ENCODE measurements at regions not wholly inside any gene's neighbourhood (a gene's known extent, or its start where the extent isn't known, plus 50 kb on each side); places are given as distances from the start of the nearest gene placed in this dataset.

DNA sequence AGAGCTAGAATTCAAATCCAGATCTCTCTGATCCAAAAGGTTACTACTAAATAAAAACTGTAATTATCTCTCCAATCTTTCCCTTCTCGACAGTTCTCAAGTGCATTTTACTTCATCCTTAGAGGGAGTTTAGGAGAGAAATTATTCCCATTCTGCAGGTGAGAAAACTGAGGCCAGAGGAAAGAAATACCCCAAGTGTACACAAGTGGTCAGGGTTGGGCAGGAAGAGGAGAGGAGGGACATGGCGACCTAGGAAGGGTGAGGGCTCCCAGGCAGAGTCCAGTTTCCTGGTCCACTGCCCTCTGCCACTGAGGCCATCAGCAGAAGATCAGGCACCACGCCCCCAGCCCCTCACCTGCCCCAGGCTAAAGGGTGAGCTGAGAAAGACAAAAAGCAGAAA, 127.1 kb upstream of the RUNX3 start:
- TF ChIP-seq, protein P1, sequence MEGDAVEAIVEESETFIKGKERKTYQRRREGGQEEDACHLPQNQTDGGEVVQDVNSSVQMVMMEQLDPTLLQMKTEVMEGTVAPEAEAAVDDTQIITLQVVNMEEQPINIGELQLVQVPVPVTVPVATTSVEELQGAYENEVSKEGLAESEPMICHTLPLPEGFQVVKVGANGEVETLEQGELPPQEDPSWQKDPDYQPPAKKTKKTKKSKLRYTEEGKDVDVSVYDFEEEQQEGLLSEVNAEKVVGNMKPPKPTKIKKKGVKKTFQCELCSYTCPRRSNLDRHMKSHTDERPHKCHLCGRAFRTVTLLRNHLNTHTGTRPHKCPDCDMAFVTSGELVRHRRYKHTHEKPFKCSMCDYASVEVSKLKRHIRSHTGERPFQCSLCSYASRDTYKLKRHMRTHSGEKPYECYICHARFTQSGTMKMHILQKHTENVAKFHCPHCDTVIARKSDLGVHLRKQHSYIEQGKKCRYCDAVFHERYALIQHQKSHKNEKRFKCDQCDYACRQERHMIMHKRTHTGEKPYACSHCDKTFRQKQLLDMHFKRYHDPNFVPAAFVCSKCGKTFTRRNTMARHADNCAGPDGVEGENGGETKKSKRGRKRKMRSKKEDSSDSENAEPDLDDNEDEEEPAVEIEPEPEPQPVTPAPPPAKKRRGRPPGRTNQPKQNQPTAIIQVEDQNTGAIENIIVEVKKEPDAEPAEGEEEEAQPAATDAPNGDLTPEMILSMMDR (conservative IDR thresholded peaks at IDR 0.05), result no peak
- no peak for TF ChIP-seq EZH2 (IDR thresholded peaks at IDR 0.05; ENCODE audit: low read depth)

Data from PC-9 (cell line).